ENCODE measurements at regions not wholly inside any gene's neighbourhood (a gene's known extent, or its start where the extent isn't known, plus 50 kb on each side); places are given as distances from the start of the nearest gene placed in this dataset.

DNA sequence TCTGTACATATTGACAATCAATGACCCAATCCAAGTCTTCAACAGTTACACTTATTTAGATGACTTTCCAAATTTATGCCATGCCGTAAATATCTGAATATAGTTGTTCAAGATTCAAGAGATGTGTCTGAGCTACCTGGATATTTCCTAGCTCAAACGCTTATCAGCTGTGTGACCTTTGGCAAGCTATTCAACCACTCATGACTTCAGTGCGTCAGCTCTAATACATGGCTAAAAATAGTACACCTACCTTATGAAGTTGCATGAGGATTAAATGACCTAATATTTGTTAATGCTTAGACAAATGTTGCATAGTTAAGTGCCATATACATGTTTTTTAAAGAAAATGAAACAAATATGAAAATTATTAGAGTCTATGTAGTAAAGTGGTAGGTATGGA is 704.1 kb downstream of the OLFM4 start:
- TF ChIP-seq, protein P1, sequence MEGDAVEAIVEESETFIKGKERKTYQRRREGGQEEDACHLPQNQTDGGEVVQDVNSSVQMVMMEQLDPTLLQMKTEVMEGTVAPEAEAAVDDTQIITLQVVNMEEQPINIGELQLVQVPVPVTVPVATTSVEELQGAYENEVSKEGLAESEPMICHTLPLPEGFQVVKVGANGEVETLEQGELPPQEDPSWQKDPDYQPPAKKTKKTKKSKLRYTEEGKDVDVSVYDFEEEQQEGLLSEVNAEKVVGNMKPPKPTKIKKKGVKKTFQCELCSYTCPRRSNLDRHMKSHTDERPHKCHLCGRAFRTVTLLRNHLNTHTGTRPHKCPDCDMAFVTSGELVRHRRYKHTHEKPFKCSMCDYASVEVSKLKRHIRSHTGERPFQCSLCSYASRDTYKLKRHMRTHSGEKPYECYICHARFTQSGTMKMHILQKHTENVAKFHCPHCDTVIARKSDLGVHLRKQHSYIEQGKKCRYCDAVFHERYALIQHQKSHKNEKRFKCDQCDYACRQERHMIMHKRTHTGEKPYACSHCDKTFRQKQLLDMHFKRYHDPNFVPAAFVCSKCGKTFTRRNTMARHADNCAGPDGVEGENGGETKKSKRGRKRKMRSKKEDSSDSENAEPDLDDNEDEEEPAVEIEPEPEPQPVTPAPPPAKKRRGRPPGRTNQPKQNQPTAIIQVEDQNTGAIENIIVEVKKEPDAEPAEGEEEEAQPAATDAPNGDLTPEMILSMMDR (IDR thresholded peaks at IDR 0.05), result no peak
- no peak for TF ChIP-seq POLR2A (IDR thresholded peaks at IDR 0.05)
- TF ChIP-seq EP300 (IDR thresholded peaks at IDR 0.05), result no peak

Measured in tibial nerve (tissue), 4 donors.